Adrenal gland (tissue), 5 donors: ENCODE measurements at regions not wholly inside any gene's neighbourhood (a gene's known extent, or its start where the extent isn't known, plus 50 kb on each side); places are given as distances from the start of the nearest gene placed in this dataset.

Experiments used
- CTCF ChIP-seq, 6 experiments: fragments of 450-650 bp in 4 of 6; fragments of 200-600 bp in 2 of 6; sonication (generic) in 1 of 6; IDR thresholded peaks; 1 replicate in 5 of 6; 2 replicates in 1 of 6; pipeline versions ENCODE4 v1.5.1 to v1.8.0; 2016 to 2021; ENCODE audit warnings: antibody characterized with exemption in 6 of 6, mild to moderate bottlenecking in 2 of 6, moderate library complexity in 1 of 6
- POLR2A ChIP-seq, 2 donors: fragments of 450-650 bp; IDR thresholded peaks; one replicate each; pipeline ENCODE4 v1.6.1; 2017; ENCODE audit warnings: antibody characterized with exemption in 2 of 2, mild to moderate bottlenecking in 2 of 2, moderate library complexity in 1 of 2
- donor health status: DM: no; HTN: no; CAD: no.

DNA sequence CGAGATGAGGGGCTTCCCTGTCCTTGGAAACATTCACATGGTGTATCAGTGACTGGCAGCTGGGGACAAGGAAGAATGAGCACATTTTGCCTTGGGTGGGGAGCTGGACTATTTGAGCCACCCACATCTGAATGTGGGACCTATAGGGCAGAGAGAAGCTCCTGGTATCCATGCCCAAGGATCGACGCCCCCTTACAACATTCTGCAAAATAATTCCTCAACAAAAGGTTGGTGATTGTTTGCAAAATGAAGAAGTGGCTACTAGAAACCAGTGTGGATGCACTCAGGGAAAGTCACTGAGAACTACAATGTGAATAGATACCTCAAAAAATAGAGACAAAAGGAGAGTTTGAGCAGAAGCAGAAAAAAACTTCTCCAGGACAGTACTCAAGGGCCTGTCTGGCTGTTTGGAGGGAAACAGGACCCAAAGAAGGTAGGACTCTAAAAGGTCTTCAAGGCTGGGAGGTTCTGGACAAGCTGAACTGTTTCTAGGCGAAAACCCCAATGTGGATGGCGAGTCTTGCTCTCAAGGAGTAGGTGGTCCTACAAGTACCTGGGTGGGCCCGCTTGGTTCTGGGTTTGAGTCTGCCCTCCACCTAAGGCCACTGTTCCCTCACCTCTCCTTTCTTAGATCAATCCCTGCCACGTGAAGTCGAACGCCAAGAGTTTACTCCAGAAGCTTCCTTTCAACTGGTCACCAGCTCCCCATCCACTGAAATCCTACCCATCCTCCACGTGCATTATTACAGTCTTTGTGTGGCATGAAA is 125.0 kb upstream of the ZNF746 start:
- no peak for TF ChIP-seq POLR2A (IDR thresholded peaks at IDR 0.05)
- TF ChIP-seq CTCF (IDR thresholded peaks at IDR 0.05), result no peak
